Midbrain (tissue), 1 donor: ENCODE measurements at regions not wholly inside any gene's neighbourhood (a gene's known extent, or its start where the extent isn't known, plus 50 kb on each side); places are given as distances from the start of the nearest gene placed in this dataset.

Source experiments
- DNase-seq: peaks from one replicate; lab custom pipeline; 2025; lab: John Stamatoyannopoulos, UW

GRCh38 chr22:27350306-27350705 lies 451.2 kb downstream of the MN1 start:
- DNase-seq, result no peak

GRCh38 chr22:27352426-27352825 lies 449.1 kb downstream of the MN1 start:
- DNase-seq, result no peak

DNA sequence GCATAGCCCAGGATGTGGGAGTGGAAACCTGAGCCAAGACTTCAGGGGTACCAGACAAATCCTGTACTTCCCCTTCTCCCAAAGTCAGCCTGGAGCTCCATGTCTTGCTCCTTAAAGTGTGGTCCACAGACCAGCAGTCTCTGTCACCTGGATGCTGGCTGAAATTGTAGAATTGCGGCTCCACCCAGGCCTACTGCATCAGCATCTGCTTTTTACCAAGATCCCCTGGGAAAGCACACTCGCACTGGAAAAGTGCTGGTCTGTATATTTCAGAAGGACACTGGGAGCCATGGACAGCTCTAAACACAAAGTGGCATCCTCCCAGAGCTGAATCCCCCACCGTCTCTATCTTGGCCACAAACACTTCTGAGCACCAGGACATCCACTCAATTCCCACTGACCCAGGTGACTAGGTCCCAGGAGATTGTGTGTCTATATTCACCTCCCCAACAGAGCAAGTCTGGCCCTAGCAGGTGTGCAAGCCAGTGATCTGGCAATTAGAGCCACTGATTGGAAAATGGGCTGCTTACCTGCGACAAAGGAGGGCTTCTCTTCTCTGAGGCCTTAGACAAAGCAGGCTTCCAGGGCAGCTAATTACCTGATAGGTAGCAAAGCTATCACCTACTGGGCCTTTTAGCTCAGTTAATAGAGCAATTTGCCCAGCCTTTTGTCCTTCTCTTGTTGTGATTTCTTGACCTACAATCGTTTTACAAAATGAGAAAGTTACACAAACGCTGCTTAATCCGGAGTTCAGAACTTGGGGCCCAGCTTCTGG lies 443.3 kb downstream of the MN1 start:
- DNase-seq, result no peak

DNA sequence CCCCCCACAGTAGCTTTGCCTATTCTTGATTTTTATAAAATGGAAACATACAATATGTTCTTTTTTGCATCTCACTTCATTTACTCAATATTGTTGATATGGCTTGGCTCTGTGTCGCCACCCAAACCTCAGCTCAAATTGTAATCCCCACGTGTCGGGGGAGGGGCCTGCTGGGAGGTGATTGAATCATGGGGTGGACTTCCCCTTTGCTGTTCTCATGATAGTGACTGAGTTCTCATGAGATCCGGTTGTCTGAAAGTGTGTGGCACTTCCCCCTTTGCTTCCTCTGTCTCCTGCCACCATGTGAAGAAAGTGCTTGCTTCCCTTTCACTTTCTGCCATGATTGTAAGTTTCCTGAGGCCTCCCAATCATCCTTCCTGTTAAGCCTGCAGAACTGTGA lies 431.3 kb downstream of the MN1 start:
- DNase-seq, result no peak

DNA sequence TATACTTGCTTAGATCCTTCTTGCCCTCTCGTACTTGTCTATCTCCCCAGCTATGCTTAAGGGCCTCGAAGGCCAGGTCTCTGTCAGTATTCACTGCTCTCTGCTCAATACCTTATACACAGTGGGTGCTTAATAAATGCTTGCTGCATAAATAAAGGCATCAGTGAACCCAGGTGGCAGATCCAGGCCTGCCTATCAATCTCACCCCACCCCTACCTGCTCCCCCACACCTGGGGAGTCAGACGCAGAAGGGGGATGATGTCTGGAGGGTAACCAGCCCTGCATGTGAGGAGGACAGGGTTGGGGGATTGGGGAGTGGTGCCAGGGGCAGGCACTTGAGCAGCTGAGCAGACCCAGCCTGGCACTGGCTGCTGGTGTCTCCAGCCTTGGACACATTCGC lies 430.6 kb downstream of the MN1 start:
- DNase-seq, result no peak

- DNase-seq, result no peak
Measured at GRCh38 chr22:27372364-27372763, 429.2 kb downstream of the MN1 start.

DNA sequence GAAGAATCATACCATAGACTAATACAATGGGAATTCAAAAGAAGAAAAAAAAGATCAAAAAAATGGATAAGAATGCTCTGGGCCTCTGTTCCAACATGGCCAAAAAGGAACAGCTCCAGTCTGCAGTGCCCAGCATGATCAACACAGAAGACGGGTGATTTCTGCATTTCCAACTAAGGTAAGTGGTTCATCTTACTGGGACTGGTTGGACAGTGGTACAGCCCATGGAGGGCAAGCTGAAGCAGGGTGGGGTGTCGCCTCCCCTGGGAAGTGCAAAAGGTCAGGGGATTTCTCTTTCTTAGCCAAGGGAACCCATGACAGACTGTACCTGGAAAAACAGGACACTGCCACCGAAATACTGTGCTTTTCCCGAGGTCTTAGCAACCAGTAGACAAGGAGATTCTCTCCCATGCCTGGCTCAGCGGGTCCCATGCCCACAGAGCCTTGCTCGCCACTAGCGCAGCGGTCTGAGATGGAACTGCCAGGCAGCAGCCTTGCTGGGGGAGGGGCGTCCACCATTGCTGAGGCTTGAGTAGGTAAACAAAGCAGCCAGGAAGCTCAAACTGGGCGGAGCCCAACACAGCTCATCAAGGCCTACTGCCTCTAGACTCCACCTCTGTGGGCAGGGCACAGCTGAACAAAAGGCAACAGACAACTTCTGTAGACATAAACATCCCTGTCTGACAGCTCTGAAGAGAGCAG lies 428.4 kb downstream of the MN1 start:
- no peak for DNase-seq

DNA sequence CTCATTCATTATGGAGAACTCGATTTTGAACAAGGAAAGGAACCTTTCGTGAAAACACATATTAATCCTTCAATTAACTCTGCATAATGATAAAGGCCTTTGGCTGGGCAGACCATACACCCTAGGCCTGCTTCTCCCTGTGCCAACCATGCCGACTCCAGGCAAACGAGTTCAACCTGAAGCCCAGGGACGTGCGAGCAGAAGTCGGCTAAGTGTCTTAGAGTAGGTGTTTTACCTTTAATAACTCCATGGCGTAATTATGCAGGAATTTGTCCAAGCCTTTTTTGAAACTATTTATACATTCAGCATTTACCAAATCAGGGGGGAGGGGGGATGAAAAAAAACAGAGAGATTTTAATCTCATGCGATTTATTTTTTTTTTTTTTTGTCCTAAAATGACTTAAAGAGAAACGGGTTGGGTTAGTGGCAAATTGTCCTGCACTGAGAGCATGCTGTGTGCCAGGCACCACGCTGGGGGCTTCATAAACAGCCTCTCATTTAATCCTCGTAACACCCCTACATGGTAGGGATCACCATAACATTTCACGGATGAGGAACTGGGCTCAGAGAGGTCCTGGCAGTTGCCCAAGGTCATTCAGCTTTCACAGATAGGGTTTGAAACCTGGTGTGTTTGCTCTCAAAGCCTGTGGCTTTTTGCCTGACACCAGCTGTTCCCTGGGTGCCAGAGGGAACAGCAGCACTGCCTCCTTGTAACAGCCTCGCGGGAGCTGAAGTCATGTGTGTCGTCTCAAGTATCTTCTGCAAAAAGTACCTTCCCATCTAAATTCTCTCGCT lies 423.9 kb downstream of the MN1 start:
- DNase-seq, result no peak

DNA sequence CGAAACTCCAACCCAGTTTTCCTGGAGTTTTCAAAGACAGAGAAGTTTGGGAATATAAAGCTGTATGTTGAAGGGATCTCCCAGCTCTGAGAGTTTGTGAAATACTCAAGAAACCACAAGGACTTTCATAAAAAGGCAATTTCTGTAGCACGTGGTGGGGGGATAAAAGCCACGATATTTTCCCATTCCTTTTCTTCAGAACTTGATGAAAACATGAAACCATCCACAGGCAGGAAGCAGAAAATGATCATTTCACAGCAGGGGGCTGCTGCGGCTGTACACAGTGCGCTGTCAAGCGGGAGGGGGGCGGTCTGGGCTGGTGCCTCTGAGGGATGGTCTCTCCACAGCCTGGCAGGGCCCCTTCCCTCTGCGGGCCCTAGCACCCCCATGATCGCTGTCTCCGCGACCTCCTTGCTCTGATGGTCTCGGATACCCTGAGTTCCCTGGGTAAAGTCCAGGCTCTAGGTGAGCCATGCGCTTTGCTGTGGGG lies 423.2 kb downstream of the MN1 start:
- DNase-seq, result no peak

DNA sequence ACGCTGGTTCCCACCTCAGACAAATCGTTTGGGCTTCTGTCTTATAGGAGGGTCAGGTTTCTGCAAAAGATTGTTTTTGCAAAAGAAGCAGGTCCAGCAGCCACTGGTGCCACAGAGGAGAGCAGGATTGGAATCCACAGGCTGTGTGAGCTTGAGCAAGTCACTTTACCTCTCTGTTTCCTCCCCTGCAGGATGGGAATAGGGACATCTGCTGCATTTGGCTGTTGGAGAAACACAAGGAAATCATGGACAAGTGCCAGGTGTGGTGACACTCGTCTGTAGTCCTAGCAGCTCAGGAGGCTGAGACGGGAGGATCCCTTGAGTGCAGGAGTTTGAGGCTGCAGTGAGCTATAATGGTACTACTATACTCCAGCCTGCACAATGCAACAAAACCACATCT lies 422.6 kb downstream of the MN1 start:
- no peak for DNase-seq

- DNase-seq, result no peak
Measured at GRCh38 chr22:27380855-27381254, 420.7 kb downstream of the MN1 start.

DNA sequence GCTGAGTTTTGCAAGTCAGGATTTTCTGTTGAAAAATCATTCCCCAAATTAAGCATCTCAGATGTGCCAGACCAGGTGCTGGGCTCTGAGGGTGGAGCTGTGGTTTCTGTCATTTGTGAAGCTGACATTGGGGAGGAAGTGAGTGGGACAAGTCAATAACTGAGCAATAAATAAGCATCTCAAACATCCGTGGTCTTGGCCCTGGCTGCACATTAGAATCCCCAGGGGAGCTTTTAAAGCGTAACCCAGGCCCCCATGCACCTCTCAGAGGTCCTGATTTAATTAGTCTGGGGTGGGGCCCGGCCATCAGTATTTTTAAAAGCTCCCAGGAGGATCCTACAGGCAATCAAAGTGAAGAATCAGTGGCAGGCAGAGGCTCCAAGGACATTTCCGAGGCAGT lies 420.0 kb downstream of the MN1 start:
- no peak for DNase-seq

DNA sequence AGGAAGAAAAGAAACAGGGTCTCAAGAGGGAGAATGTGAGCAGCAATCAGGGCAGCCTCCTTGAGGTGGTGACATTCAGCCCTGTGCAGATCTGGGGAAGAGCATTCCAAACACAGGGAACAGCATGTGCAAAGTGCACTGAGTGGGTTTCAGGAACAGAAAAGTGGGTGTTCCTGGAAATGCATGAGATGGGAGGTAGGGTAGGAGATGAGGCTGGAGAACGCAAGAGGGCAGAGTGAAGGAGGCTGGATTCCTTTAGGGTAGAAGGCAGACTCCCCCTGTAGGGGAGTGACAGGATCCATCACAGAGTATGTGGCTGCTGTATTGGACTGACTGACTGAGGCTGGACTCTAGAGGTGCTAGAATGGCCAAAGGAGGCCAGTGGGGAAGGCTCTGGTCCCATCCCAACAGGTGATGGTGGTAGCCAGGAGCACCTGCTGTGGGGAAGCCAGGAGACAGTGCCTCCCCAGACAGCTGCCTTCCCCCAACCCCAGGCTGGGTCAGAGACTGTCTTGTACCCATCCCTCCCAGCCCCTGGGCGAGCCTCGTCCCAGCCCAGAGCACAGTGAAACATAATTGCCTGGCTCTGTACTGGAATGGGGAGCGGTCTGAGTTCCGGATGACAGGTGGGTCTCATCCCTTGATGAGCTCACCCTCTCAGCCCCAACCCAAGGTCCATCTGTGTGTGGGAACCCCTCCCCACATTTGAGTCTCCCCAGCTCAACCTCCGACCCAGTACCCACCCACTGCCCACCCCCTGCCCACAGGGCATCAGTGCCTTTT lies 419.4 kb downstream of the MN1 start:
- DNase-seq, result no peak

GRCh38 chr22:27382947-27383346 lies 418.6 kb downstream of the MN1 start:
- DNase-seq, result no peak

GRCh38 chr22:27383896-27384295 lies 417.7 kb downstream of the MN1 start:
- no peak for DNase-seq

- no peak for DNase-seq
Measured at GRCh38 chr22:27385261-27385998, 416.1 kb downstream of the MN1 start.

- no peak for DNase-seq
Measured at GRCh38 chr22:27386186-27386585, 415.4 kb downstream of the MN1 start.

GRCh38 chr22:27387561-27387960 lies 414.0 kb downstream of the MN1 start:
- no peak for DNase-seq

DNA sequence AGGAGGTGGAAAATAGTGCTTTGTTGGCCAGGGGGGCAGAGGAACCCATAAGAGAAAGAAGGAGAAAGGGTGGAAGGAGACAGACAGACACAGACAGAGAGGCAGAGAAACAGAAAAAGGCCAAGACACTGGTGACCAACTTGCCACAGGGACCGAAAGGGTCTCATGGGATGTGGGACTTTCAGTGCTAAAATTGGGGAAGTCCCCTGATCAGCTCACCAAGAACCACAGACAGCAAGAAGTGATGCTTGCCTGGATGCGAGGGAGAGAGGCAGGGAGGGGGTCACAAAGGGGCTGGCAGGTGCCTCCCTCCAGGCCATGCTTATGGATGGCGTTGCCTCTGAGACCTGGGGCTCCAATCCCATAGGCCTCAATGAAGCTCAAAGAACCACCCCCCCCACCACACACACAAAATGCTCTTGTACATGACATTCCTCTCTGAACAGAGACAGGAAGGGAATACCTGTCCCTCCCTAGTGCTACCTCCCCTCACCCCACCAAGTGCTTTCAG lies 413.4 kb downstream of the MN1 start:
- no peak for DNase-seq

DNA sequence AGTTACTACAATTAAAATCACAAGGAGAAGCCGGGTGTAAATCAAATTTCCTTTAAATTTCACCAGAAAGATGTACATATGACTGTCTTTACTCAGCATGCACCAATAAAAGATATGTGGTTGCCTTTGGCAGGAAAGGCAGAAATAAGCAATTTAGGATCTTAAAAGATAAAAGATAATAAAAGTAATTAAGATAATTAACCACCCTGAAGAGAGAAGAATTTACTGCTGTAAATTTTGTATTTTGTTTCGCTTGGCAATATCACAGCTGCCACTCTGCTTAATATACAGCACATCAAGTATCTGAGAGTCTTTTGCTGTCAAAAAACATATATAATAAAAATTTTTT lies 411.9 kb downstream of the MN1 start:
- no peak for DNase-seq
